ENCODE measurements at regions not wholly inside any gene's neighbourhood (a gene's known extent, or its start where the extent isn't known, plus 50 kb on each side); places are given as distances from the start of the nearest gene placed in this dataset.

DNA sequence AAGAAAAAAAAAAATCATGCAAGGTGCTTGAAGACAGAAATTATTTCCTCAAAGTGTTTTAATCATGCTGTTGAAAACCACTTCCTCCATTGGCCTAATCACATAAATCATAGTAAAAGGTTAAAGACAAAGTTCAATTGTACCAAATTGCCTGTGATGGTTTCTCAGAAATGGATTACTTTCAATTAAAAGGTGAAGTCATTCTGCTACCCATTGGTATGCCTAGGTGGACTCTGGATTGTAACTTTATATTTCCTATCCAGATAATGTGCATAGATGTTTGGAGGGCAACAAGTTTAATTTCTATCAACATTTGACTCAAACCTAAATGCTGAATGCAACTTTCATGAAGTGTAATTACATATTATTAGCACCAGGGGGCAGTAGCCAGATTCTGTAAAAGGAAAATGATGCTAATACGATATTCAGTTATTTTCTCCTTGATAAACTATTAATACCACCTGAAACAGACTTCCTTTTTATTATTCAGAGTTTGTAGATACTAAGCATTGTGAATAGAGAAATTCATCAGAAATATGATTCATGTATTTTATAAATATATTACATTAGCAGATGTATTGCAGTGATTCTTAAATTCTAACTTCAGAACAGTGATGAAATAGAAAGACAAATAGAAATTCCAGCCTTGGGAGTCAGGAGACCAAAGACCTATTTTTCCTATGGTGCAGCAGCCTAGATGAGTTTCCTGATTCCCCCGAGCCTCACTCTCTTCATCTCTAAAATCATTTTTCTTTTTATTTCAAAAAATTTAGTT lies 148.2 kb downstream of the CAAP1 start:
- 0 out of 2 replicates have a peak, but pooled peaks cover 6% of the 10 kb centered on the region for H3K9me3 ChIP-seq
- H3K36me3 ChIP-seq = no peaks in the 10 kb centered on the region
- H3K4me3 ChIP-seq = no peak overlapping the region
- H3K9ac ChIP-seq = no peak overlapping the region
- H3K27me3 ChIP-seq = no peaks in the 10 kb centered on the region
- no peaks in the 10 kb centered on the region for H3K4me1 ChIP-seq
- H4K20me1 ChIP-seq = no peaks in the 10 kb centered on the region
- no peak overlapping the region for H3K4me2 ChIP-seq
- TF ChIP-seq Cebpa-rat (IDR thresholded peaks at IDR 0.05) = no peak
- no peak overlapping the region for H3K27ac ChIP-seq

GRCh38 chr9:26742828-26743476 lies 149.7 kb downstream of the CAAP1 start:
- H3K4me3 ChIP-seq = no peak overlapping the region
- H3K4me2 ChIP-seq = no peak overlapping the region
- no peaks in the 10 kb centered on the region for H3K4me1 ChIP-seq
- no peak overlapping the region for H3K27ac ChIP-seq
- H3K36me3 ChIP-seq = no peaks in the 10 kb centered on the region
- no peaks in the 10 kb centered on the region for H4K20me1 ChIP-seq
- H3K27me3 ChIP-seq = no peaks in the 10 kb centered on the region
- no peak for TF ChIP-seq Cebpa-rat (IDR thresholded peaks at IDR 0.05)
- no peak overlapping the region for H3K9ac ChIP-seq
- peaks cover 13% of the 10 kb centered on the region; the same call in 1 of the 2 replicates for H3K9me3 ChIP-seq

GRCh38 chr9:26735160-26735559 lies 157.4 kb downstream of the CAAP1 start:
- H3K4me1 ChIP-seq = no peaks in the 10 kb centered on the region
- no peaks in the 10 kb centered on the region for H3K36me3 ChIP-seq
- no peaks in the 10 kb centered on the region for H4K20me1 ChIP-seq
- peaks cover 13% of the 10 kb centered on the region; the same call in 1 of the 2 replicates for H3K9me3 ChIP-seq
- no peak overlapping the region for H3K9ac ChIP-seq
- H3K27ac ChIP-seq = no peak overlapping the region
- TF ChIP-seq Cebpa-rat (IDR thresholded peaks at IDR 0.05) = no peak
- no peak overlapping the region for H3K4me2 ChIP-seq
- H3K27me3 ChIP-seq = no peaks in the 10 kb centered on the region
- no peak overlapping the region for H3K4me3 ChIP-seq

DNA sequence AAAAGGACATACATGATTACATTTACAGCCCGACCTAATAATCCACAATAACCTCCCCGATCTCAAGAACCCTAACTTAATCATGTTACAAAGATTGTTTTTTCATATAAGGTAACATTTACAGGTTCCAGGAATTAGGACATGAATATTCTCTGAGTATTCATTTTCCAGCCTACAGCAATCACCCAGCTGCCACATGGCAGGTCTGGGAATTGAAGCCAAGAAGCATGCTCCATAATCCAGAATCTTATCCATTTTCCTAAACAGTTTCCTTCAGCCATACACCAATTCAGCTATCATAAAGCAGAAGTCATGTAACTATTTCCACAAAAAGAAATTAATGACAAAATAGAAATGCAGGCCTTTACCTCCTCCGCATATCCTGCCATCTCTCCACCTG lies 163.4 kb downstream of the CAAP1 start:
- no peak for TF ChIP-seq Cebpa-rat (IDR thresholded peaks at IDR 0.05)
- no peak overlapping the region for H3K4me2 ChIP-seq
- H3K4me1 ChIP-seq = no peaks in the 10 kb centered on the region
- H4K20me1 ChIP-seq = no peaks in the 10 kb centered on the region
- H3K27me3 ChIP-seq = no peaks in the 10 kb centered on the region
- H3K36me3 ChIP-seq = no peaks in the 10 kb centered on the region
- no peaks in the 10 kb centered on the region for H3K9me3 ChIP-seq
- no peak overlapping the region for H3K4me3 ChIP-seq
- no peak overlapping the region for H3K9ac ChIP-seq
- no peak overlapping the region for H3K27ac ChIP-seq

- Histone ChIP-seq H3K4me3 (no peak overlapping the region), H3K27ac (no peak overlapping the region), H3K9me3 (no peaks in the 10 kb centered on the region), H3K4me1 (no peaks in the 10 kb centered on the region), H3K27me3 (no peaks in the 10 kb centered on the region), H3K4me2 (no peak overlapping the region), H3K9ac (no peak overlapping the region), H4K20me1 (no peaks in the 10 kb centered on the region), H3K36me3 (no peaks in the 10 kb centered on the region)
- TF ChIP-seq Cebpa-rat (IDR thresholded peaks at IDR 0.05) = no peak
Observed at GRCh38 chr9:26727471-26727870, 165.1 kb downstream of the CAAP1 start.

DNA sequence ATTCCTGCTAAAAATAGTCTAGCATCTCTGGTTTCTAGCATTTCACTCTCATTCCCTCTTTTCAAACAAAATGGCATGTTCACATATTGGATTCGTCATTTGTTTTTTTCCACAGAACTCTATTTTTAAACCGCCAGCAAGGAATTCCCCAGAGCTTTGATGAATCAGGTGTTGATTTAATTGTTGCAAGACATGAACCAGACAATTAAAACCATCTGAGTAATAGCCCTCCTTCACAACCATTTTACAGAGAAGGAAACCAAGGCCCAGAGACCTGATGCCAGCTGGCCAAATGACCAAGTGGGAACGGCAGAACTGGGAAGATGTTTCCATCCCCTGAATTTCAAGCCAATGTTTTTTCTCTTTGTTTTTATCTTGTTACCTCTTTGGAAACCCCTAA lies 167.0 kb downstream of the CAAP1 start:
- no peak overlapping the region for H3K4me2 ChIP-seq
- no peak for TF ChIP-seq Cebpa-rat (IDR thresholded peaks at IDR 0.05)

GRCh38 chr9:26723486-26723885 lies 169.1 kb downstream of the CAAP1 start:
- Histone ChIP-seq H3K4me2 (no peak overlapping the region), H3K9me3 (no peaks in the 10 kb centered on the region), H3K36me3 (no peaks in the 10 kb centered on the region), H3K4me1 (no peaks in the 10 kb centered on the region), H4K20me1 (no peaks in the 10 kb centered on the region), H3K27me3 (no peaks in the 10 kb centered on the region), H3K9ac (no peak overlapping the region), H3K27ac (no peak overlapping the region), H3K4me3 (no peak overlapping the region)
- TF ChIP-seq Cebpa-rat (IDR thresholded peaks at IDR 0.05) = no peak

More for the DNA sequence above, 167.0 kb downstream of the CAAP1 start:
- Histone ChIP-seq H3K4me3 (no peak overlapping the region), H3K27me3 (no peaks in the 10 kb centered on the region), H3K9me3 (no peaks in the 10 kb centered on the region), H4K20me1 (no peaks in the 10 kb centered on the region), H3K27ac (no peak overlapping the region), H3K36me3 (no peaks in the 10 kb centered on the region), H3K4me1 (no peaks in the 10 kb centered on the region), H3K9ac (no peak overlapping the region)

DNA sequence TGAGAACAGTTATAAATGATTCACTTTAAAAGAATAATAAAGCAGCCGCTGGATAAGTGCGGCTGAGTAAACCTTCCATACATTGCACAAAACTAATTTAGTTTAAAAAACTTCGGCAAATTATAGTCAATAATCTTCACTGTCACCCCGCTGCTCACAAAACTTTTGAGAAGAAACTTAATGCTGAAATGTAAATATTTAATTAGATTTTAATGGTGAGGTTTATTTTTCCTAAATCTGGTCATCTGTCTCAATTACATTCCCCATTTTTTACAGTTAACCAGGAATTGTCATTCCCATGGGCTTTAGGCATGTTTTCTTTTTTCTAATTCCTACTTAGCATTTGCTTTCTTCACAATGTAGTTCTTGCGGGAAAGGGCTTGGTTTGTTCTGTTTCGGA lies 169.8 kb downstream of the CAAP1 start:
- no peaks in the 10 kb centered on the region for H3K4me1 ChIP-seq
- H3K4me2 ChIP-seq = no peak overlapping the region
- H3K27me3 ChIP-seq = no peaks in the 10 kb centered on the region
- TF ChIP-seq Cebpa-rat (IDR thresholded peaks at IDR 0.05) = no peak
- no peak overlapping the region for H3K4me3 ChIP-seq
- H3K27ac ChIP-seq = no peak overlapping the region
- no peaks in the 10 kb centered on the region for H3K9me3 ChIP-seq
- H3K36me3 ChIP-seq = no peaks in the 10 kb centered on the region
- no peaks in the 10 kb centered on the region for H4K20me1 ChIP-seq
- H3K9ac ChIP-seq = no peak overlapping the region

- Histone ChIP-seq H3K4me3 (no peak overlapping the region), H3K9ac (no peak overlapping the region), H3K4me2 (no peak overlapping the region), H3K27ac (no peak overlapping the region), H3K36me3 (no peaks in the 10 kb centered on the region), H3K9me3 (no peaks in the 10 kb centered on the region), H4K20me1 (no peaks in the 10 kb centered on the region), H3K27me3 (no peaks in the 10 kb centered on the region), H3K4me1 (no peaks in the 10 kb centered on the region)
- TF ChIP-seq Cebpa-rat (IDR thresholded peaks at IDR 0.05) = no peak
Observed at GRCh38 chr9:26710008-26710407, 182.6 kb downstream of the CAAP1 start.

GRCh38 chr9:26706223-26706622 lies 186.4 kb downstream of the CAAP1 start:
- Histone ChIP-seq H3K4me1 (no peaks in the 10 kb centered on the region), H3K4me3 (no peak overlapping the region), H3K27ac (no peak overlapping the region), H3K9me3 (no peaks in the 10 kb centered on the region), H3K4me2 (no peak overlapping the region), H4K20me1 (no peaks in the 10 kb centered on the region), H3K9ac (no peak overlapping the region), H3K27me3 (no peaks in the 10 kb centered on the region), H3K36me3 (no peaks in the 10 kb centered on the region)
- no peak for TF ChIP-seq Cebpa-rat (IDR thresholded peaks at IDR 0.05)
